ENCODE measurements at regions not wholly inside any gene's neighbourhood (a gene's known extent, or its start where the extent isn't known, plus 50 kb on each side); places are given as distances from the start of the nearest gene placed in this dataset.

- TF ChIP-seq SIN3A (IDR thresholded peaks at IDR 0.05; ENCODE audit: borderline replicate concordance, insufficient read depth, low read length) (no peak), POLR2AphosphoS5 (IDR thresholded peaks at IDR 0.05; ENCODE audit: low read depth, low read length) (no peak), FOXP2 (optimal IDR thresholded peaks at IDR 0.05; ENCODE audit: borderline replicate concordance, extremely low read depth, extremely low read length, insufficient read depth) (no peak), REST (IDR thresholded peaks at IDR 0.05; ENCODE audit: insufficient read depth in 1 of 2, low read depth in 2 of 2, low read length in 2 of 2) (no peak), TAF1 (IDR thresholded peaks at IDR 0.05; ENCODE audit: borderline replicate concordance, insufficient read depth, low read length) (no peak)
Measured at GRCh38 chr7:68627247-68627864, 970.9 kb upstream of the AUTS2 start.

- TF ChIP-seq SIN3A (IDR thresholded peaks at IDR 0.05; ENCODE audit: borderline replicate concordance, insufficient read depth, low read length) (no peak), TAF1 (IDR thresholded peaks at IDR 0.05; ENCODE audit: borderline replicate concordance, insufficient read depth, low read length) (no peak), FOXP2 (optimal IDR thresholded peaks at IDR 0.05; ENCODE audit: borderline replicate concordance, extremely low read depth, extremely low read length, insufficient read depth) (no peak), POLR2AphosphoS5 (IDR thresholded peaks at IDR 0.05; ENCODE audit: low read depth, low read length) (no peak), REST (IDR thresholded peaks at IDR 0.05; ENCODE audit: insufficient read depth in 1 of 2, low read depth in 2 of 2, low read length in 2 of 2) (no peak)
Measured at GRCh38 chr7:68640103-68640502, 958.2 kb upstream of the AUTS2 start.

GRCh38 chr7:68642727-68643126 is 955.5 kb upstream of the AUTS2 start:
- TF ChIP-seq TAF1 (IDR thresholded peaks at IDR 0.05; ENCODE audit: borderline replicate concordance, insufficient read depth, low read length): no peak

DNA sequence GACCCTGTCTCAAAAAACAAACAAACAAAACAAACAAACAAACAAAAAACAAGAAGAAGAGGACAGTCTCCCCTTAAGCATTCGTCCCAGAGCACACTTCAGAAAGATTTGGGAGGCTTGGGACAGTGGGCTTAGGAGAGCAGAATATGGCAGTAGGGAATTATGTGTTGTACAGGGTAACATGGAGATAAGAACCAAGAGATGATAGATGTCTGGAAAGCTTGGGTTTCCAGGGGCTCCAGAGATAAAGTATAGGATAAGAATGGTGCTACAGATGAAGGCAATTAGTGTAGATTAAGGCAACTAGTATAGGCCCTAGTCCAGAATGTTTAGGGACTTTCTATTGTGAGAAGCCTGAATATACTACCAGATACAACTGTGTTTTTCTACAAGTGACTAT is 934.9 kb upstream of the AUTS2 start:
- no peak for TF ChIP-seq REST (IDR thresholded peaks at IDR 0.05; ENCODE audit: insufficient read depth in 1 of 2, low read depth in 2 of 2, low read length in 2 of 2)
- TF ChIP-seq SIN3A (IDR thresholded peaks at IDR 0.05; ENCODE audit: borderline replicate concordance, insufficient read depth, low read length): no peak
- TF ChIP-seq TAF1 (IDR thresholded peaks at IDR 0.05; ENCODE audit: borderline replicate concordance, insufficient read depth, low read length): no peak
- TF ChIP-seq FOXP2 (optimal IDR thresholded peaks at IDR 0.05; ENCODE audit: borderline replicate concordance, extremely low read depth, extremely low read length, insufficient read depth): no peak
- TF ChIP-seq POLR2AphosphoS5 (IDR thresholded peaks at IDR 0.05; ENCODE audit: low read depth, low read length): no peak

DNA sequence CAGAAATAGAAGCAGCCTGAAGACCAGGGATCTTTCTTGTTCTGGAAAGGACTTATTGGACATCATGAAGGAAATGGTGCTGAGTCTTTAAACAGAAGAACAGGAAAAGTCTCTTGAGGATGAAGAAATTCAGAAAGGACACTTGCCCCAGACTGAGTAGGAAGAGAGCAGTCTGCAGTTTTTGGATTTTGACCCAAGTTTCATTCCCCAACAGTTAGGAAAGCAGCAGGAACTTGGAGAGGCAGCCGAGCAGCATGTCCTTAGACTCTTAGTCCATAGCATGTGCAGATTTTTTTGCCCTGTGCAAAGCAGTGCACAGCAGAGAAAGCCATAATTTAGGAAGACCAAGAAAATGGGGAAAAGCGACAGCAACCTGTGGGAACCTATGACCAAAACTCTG is 927.2 kb upstream of the AUTS2 start:
- TF ChIP-seq TAF1 (IDR thresholded peaks at IDR 0.05; ENCODE audit: borderline replicate concordance, insufficient read depth, low read length): no peak
- TF ChIP-seq SIN3A (IDR thresholded peaks at IDR 0.05; ENCODE audit: borderline replicate concordance, insufficient read depth, low read length): no peak
- no peak for TF ChIP-seq REST (IDR thresholded peaks at IDR 0.05; ENCODE audit: insufficient read depth in 1 of 2, low read depth in 2 of 2, low read length in 2 of 2)
- no peak for TF ChIP-seq POLR2AphosphoS5 (IDR thresholded peaks at IDR 0.05; ENCODE audit: low read depth, low read length)
- TF ChIP-seq FOXP2 (optimal IDR thresholded peaks at IDR 0.05; ENCODE audit: borderline replicate concordance, extremely low read depth, extremely low read length, insufficient read depth): no peak

Measured in PFSK-1 (cell line).